DMS53 treated with DMSO at 0.1 percent for 48 hours (cell line): ENCODE measurements at regions not wholly inside any gene's neighbourhood (a gene's known extent, or its start where the extent isn't known, plus 50 kb on each side); places are given as distances from the start of the nearest gene placed in this dataset.

ENCODE experiments used
- DNase-seq: peaks from one replicate; lab custom pipeline; 2025; ENCODE audit not compliant: unreplicated experiment; lab: John Stamatoyannopoulos, UW

DNA sequence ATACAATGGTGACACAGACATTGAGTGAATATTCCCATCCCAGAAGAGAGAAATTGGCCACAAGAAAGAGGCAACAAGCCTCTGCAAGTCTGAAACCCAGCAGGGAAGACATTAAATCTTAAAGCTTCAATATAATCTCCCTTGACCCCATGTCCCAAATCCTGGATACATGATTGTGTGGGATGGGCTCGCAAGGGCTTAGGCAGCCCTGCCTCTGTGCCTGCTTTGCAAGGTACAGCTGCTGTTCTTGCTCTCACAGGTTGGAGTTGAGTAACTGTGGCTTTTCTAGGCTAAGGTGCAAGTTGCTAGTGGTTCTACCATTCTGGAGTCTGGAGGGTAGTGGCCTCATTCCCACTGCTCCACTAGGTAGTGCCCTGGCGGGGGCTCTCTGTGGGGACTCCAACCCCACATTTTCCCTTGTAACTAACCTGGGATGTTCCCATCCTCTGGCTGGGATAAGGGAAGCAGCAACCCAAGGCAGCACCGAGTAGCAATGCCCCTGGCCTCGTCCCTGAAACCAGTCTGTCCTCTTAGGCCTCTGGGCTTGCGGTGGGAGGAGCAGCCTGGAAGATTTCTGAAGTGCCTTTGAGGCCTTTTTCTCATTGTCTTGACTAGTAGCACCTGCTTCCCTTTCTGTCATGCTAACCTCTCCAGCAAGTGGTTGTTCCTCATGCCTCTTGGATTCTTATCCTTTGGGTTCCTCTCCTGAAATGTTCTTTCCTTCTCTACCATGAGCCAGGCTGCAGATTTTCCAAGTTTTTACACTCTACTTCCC is 90.0 kb downstream of the FAM174B start:
- DNase-seq: no peak

DNA sequence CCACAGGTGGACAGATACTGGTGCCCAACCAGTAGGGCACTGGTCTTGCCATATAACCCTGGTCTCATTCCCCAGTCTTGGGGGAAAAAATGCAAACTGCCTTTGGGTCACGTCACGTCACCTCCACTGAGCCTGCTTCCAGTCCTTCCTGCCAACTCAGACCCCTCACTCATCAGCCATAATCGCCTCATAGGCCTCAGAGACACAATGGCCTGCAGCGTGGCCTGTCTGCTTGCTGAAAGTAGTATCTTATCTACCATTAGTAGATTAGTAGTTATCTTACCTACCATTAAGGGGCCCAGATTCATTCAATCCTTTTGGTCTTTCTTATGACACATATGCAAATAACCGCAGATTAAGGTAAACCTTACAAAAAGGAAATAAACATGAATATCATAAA is 93.8 kb downstream of the FAM174B start:
- no peak for DNase-seq

DNA sequence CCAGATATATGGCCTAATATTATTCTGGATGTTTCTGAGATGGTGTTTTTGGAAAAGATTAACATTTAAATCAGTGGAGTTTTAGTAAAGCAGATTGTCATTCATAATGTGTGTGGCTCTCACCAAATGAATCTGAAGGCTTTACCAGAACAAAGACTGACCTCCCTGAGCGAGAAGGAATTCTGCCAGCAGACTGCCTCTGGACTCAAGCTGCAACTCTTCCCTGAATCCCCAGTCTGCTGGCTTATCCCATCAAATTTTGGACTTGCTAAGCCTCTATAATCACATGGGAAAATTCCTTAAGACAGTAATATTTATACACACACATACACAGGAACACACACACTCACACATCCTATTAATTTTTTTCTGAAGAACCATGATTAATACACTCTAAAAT is 102.3 kb downstream of the FAM174B start:
- DNase-seq: no peak

DNA sequence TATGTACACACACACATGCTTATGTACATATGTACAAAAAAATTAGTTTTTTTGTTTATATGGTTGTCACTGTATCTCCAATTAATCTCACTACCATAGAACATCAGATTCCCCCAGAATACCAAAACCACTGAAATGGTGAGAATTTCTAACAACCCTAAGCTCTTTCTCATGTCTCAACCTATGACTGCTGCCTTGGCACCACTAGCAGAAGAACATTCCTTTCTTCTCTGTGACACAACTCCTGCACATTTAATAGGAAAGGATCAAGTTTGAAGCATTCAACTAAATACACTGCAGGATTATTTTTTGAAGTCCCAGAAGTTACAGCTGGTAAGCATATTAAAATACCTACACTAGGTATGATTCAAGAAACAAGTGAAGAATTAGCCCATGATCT is 109.6 kb downstream of the FAM174B start:
- DNase-seq: no peak

DNA sequence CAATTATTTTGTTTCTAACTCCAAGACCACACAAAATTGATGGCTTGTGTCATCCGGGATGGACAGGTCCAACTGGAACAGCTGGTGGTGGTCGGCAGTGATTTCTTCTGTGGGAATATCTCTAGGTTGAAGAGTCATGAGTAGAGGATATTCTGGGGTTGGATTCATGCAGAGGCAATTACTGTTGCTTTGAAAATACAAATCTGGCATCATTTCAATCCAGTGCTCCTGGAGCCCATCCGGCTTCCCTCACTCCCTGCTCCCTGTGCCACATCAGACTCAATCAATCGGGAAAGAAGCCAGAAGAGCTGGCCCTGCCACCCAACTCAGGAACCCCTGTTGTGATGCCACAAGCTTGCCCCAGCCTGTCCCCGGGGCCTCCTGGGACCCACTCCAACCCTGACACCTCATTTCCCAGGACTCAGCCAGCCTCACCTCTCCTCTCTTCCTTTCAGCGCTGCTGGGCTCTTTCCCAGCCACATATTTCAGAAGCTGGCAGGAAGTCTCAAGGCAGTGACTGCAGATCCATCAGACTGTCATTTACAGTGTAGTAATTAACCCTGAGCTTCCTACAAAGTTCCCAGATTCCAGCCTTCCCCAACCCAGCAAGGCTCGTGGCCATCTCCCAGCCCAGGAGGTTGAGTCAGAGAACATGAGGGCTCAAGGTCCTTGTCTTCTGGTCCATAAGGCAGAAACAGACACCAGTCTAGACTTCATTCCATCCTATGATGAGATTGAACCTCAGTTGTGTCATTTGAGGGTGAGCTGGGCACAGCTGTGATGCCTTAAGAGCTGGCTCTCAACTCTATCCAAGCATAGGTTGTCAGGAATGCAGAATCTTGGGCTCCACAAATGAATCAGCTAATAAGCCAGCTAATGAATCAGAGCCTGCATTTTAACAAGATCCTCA is 114.0 kb downstream of the FAM174B start:
- no peak for DNase-seq

DNA sequence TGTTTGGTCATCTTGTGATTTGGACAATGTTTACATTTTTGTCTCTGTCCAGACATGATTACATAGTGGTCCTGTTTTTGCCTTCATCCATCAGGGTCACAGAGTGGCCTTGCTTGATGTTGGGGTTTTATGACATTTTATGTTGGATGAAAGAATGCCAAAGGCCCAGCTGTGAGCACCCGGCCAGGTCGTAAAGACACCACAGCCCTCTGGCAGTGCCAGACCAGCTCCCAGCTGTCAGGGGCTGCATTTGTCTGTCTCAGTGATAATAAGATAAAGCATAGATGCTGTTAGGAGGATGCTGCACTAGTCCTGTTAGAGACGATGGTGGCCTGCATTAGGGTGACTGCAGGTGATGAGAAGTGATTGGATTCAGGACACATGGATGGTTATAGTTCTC is 117.5 kb downstream of the FAM174B start:
- no peak for DNase-seq

DNA sequence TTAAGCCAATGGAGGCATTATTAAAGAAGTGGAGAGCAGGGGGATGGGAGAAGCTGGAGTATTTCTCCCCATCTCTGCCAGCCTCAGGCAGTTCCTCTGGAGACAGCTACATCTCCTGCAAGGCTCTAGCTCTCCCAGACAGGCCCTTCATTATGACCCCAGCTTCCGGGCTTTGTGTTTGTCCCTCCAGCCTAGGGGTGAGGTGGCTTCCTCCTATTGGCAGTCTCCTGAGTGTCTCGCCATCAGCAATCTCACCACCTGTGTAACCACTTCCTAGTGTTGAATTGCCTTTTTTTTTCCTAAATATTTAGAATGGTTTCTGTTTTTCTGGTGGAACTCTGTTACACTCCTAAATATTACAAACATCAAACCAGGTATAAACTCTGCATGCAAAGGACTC is 122.3 kb downstream of the FAM174B start:
- DNase-seq: no peak

DNA sequence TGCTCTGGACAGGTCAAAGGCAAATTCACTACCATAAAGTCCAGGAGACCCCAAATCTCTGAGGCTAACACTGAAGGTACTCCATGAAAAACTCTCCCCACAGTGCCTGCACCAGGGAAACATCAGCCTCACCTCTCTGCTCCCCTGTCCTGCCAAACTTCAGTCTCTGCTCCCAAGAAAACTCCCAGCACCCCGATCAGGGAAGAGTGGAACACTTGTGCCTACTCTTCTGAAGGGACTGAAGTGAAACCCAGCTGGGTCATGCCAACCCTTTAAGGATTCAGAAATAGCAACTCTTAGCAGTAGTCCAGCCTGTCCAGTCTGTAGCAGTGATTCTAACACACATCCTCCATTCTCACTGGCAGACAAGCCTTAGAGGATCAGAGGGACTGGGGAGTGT is 124.2 kb downstream of the FAM174B start:
- no peak for DNase-seq

DNA sequence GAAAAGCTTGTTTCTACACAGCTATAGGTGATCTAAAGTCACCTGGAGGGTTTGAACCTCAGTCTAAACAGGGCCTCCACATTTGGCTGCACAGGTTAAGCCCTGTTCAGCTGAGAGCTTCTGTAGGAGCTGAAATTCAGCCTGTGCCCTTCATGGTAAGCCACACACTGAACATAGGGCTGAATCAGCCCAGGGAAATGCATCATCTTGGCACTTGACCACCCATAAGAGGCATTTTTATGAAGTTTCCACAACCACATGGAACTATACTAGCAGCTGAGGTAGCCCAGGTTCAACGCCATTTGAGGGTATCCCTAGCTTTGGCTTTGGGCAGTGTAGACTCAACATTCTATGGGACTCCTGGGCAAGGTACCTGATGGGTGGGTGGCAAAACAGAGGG is 126.8 kb downstream of the FAM174B start:
- DNase-seq: no peak

DNA sequence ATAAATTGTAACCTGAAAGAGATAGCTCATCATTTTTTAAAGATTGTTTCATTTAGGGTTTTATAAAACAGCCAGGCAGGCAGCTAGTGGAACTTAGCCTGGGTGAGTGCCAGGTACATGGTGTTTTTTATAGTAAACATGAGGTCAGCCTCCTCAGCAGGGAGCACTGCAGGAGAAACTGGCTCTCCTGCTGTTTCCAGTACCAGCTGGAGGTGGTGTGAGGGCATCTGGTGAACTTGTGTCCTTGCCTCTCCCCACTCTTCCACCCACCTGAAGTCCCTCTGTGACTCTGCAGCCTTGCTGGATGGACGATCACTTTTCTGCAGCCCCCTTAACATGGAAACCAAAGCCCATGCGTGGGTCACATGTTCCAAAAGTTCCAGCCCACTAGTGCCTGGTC is 128.4 kb downstream of the FAM174B start:
- no peak for DNase-seq

DNA sequence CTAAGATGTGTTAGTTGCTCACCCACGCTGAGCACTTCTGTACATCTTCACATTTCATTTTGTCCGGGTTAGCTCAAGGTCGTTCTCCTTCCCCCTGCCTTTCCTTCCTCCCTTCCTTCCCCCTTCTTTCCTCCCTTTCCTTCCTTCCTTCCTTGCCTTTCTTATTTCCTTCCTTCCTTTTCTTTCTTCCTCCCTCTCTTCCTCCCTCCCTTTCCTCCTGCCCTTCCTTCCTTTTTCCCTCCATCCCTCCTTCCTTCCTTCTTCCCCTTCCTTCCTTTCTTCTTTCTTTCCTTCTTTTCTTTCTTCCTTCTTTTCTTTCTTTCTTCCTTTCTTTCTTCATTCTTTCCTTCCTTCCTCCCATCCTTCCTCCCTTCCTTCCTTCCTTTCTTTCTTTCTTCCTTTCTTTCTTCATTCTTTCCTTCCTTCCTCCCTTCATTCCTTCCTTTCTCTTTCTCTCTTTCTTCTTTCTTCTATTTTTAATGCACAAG is 129.8 kb downstream of the FAM174B start:
- no peak for DNase-seq

DNA sequence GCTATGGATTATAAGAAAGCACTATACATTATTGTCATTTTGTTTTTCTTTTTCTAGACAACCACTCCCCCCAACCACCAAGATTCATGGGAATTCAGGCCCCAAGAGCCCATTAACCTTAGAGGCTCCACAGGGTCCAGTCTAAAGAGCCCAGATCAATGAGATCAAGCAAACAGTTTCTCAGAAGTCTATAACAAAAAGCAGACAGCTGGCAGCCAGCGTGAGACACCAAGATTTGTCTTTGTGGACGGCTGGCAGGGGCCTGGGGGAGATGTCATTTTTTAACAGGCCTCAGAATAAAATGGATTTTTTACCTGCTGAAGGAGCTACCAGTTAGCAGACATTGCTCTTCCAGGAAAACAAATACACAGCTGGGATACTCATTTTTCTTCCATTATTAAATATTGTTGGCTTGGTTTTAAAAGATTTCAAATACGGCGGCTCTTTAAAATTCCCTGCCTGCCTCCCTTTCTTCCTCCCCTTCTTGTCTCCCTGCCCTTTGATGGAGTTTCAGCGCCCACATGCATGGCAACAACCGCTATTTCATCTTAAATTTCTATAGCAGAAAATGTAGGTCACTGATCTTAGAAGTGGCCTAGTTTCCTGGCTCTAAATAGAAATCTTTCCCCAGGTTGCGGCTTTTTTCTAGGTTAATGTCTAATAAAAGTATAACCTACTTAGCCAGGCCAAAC is 130.6 kb downstream of the FAM174B start:
- DNase-seq: no peak

DNA sequence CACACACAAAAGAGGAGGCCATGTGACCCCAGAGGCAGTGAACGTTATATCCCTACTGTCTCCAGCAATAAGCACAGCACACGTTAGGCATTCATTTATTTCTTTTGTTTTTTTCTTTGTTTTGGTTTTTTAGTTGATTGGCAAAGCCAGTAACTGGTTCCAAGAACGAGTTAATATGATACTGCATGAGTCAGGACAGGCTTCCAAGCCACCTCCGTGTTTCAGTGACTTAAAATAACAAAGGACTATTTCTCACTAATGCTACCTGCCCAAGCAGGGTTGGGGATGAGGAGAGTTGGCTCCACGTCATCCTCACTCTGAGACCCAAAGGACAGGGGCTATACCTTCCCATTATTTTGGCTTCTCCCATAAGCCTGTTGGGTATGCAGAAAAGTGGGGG is 130.5 kb downstream of the ST8SIA2 start:
- no peak for DNase-seq

DNA sequence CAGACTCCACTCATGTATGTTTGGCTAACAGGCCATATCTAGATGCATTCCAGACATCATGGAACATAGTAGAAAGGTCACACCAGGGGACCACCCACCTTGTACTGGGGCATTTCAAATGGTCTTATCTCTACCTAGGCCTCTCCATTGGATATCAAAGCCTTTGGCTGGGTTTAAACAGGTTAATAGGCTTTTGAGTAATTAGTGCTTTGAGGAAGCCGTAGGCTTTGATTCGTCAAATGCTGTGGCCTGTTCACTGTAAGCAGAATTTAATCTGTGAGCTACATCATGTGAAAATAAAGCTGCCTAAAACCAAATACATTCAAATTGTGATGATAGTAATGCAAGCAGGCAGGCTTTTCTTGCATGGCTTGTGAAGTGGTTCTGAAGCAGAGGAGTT is 129.5 kb downstream of the ST8SIA2 start:
- DNase-seq: no peak

DNA sequence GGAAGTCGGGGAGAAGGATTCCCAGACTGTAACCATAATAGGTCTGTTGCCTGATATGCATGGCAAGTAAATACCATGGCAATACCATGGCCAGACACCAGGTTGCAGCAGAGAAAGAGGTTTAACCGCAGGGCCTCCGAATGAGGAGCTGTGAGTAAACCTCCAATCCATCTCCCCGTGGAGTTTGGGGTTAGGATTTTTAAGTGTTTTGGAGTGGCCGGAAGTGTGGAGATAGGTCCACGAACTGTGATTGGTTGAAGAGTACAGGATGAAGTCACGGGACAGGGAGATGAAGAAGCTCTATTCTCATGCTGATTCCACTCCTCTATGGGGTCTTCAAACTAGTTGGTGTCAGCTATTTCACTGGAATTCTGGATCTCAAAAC is 127.9 kb downstream of the ST8SIA2 start:
- DNase-seq: peak; percentile 59

DNA sequence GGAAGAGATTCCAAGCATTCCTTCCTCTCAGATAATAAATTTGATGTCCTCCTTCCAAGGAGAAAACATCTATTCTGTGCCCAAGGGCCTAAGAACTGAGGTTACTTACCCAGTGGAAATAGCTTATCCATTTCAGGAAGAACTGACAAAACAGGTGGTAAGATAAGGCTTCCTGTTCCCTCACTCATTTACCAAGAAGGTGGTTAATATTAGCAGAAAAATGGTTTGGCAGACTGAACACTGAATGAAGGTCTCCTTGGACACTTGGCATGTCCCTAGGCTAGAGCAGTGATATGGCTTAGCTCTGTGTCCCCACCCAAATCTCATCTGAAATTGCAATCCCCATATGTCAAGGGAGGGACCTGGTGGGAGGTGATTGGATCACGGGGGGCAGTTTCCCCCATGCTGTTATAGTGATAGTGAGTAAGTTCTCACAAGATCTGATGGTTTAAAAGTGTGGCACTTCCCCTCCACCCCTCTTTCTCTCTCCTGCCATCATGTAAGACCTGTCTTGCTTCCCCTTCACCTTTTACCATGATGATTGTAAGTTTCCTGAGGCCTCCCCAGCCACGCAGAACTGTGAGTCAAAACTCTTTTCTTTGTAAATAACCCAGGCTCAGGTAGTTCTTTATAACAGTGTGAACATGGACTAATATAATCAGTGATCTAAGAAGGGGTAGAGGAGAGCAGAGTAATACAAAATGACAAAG is 127.4 kb downstream of the ST8SIA2 start:
- no peak for DNase-seq

DNA sequence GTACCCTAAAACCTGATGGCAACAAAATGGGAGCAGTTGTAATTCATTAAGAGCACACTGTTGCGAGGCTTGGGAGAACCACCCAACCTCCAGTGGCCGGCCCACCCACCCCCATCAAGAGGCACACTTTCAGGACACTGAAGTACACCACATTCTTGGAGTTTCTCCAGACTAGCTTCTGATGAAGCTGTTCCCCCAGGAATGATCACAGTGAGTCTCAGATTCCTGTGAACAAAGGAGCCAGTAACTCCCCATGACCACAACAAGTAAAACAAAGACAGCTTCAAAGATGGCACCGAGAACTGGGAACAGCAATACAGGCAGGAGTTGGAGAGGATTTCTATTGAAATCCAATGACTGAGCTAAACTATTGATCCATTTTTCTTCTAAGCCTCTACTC is 126.0 kb downstream of the ST8SIA2 start:
- no peak for DNase-seq
